ENCODE measurements at regions not wholly inside any gene's neighbourhood (a gene's known extent, or its start where the extent isn't known, plus 50 kb on each side); places are given as distances from the start of the nearest gene placed in this dataset.

- no peak for TF ChIP-seq POLR2A (IDR thresholded peaks at IDR 0.05; ENCODE audit: low read depth, low read length)
- TF ChIP-seq POLR2AphosphoS5 (IDR thresholded peaks at IDR 0.05; ENCODE audit: low read depth, low read length), result no peak
- no peak for TF ChIP-seq TAF1 (IDR thresholded peaks at IDR 0.05; ENCODE audit: low read depth, low read length)
Observed at GRCh38 chr3:62939707-62940106, 64.5 kb upstream of the CADPS start.
